HG03108 (cell line): ENCODE measurements at regions not wholly inside any gene's neighbourhood (a gene's known extent, or its start where the extent isn't known, plus 50 kb on each side); places are given as distances from the start of the nearest gene placed in this dataset.
A peak's percentile ranks its signal among the peaks of the same experiment; 100 is the strongest.

Source experiments
- ATAC-seq: cut with Tn5 transposase; IDR thresholded peaks from one replicate; pipeline ENCODE4 v1.9.1; 2021; ENCODE audit warnings: moderate library complexity; ENCODE audit not compliant: unreplicated experiment

DNA sequence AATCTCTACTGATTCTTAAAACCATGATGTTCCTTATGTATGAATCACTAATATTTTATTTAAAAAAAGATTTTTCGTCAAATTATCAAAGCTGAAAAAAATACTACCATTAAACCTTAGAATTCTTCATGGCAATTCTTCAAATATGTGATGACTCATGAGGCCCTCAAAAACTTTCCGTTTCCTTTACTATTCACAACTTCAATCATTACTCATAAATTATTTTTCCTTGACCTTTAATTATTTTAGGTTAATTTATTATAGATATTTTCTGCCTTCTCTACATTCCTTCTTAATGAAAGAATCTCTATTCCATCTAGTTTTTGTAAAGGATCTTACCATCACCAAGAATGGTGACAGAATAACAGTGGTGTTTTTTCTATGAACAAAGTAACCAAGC, 162.1 kb upstream of the SOX5 start:
- ATAC-seq: no peak

DNA sequence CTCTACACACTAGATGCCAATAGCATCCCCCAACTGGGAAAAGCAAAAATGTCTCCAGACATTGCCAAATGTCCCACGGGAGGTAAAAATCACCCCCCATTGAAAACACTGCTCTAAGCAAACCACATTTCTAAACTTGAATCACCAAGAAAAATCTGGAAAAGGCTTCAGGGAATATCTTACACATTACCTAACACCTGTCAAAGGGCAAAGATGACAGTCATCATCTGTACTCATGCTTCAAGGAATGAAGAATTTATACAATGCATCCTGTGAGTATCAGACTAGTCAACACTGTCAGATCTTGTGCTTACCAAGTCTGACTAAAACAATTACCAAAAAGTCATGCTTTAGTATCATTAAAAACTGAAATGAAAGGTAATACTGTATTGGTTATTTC, 161.6 kb upstream of the SOX5 start:
- no peak for ATAC-seq

DNA sequence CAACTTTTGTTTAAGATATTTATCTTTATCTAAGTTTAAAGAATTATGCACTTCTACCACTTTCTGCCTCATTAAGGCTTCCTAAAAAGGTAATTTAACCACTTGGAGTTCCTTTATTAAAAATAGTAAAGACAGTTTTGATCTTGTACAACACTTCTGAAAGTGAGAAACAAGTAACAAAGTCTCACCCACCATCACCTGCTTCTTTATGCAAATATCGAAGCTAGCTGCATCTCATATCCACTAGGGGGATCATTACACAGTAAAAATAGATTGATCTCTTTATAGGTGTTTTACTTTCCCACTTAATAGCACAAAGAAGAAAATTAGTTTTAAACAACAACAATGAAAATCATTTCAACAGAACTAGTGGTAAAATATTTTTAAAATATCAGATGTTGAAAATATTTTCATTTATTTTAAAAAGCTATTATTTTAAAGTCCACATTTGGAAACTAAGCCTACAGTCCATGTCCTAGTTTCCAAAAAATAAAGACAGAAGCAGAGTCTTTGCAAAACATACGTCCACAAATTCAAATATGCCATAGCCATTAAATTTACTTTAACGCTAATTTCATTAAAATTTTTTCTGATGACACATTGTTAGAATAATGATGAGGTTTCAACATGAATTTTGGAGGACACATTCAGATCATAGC, 160.0 kb upstream of the SOX5 start:
- ATAC-seq: peak; percentile 79

DNA sequence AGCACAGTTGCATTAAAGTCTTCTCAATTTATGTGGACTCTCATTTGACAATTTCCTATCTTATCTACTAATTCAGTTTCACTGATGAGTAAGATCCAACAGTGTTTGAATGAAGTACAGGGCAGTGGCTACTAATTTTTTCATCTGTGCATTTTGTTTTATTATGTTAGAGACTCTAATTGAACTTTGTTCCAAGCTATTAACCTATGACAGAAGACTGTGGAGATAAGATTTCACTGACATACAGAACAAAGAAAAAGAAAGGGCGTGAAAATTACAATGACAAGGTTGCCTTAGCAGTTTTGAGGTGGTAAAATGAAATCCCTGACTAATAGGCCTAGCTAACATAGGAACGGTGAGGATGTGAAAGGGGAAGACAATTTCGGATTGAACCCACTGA, 153.2 kb upstream of the SOX5 start:
- no peak for ATAC-seq

DNA sequence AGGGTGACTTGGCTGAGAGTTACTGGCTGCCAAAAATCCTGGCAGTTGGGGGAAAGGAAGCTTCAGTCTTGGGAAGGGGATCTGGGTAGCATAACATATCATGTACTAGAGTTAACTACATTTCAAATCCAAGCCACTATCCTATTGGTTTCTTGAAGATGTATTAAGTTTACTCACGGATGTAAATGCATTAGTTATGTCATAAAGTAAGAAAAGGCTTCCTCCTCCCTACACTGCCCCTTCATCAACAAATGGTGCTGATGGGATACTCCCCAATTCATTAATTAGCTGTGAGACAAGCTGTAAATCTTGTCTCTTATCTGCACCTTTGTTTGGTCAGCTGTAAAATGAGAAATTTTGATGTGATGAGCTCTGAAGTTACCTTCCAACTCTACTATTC, 150.1 kb upstream of the SOX5 start:
- ATAC-seq: no peak

DNA sequence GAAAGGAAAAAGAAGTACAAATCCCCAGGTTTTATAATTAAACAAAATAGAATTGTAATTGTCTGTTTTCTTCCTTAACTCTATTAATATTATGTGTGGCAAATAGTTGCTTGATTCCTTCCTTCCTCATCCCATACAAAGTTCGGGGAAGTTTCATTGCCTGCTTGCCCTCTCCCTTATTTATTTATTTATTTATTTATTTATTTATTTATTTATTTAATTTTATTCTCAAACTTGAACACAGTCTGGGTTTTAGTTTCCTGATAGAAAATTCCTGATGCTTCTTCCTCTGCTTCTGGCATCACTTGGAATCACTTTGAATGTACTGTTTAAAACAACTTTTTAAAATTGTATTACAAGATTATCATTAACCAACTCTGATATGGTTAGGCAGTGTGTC, 145.8 kb upstream of the SOX5 start:
- ATAC-seq: no peak

DNA sequence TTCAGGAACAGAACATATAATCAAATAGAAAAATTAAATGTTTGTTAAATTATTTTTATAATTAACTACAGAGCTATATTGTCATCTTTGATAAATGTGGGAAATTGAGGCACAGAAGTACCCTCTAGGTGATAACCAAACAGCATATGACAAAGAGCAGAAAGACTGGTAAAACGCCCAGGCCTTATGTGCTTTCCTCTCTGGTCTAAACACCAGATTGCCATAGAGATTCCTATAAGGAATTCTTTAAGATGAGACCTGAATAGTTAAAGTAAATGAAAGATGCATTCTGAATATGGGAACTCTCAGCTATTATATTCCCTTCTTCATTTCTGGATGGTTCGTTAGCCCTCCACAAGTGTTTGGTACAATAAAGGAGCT, 140.0 kb upstream of the SOX5 start:
- no peak for ATAC-seq

DNA sequence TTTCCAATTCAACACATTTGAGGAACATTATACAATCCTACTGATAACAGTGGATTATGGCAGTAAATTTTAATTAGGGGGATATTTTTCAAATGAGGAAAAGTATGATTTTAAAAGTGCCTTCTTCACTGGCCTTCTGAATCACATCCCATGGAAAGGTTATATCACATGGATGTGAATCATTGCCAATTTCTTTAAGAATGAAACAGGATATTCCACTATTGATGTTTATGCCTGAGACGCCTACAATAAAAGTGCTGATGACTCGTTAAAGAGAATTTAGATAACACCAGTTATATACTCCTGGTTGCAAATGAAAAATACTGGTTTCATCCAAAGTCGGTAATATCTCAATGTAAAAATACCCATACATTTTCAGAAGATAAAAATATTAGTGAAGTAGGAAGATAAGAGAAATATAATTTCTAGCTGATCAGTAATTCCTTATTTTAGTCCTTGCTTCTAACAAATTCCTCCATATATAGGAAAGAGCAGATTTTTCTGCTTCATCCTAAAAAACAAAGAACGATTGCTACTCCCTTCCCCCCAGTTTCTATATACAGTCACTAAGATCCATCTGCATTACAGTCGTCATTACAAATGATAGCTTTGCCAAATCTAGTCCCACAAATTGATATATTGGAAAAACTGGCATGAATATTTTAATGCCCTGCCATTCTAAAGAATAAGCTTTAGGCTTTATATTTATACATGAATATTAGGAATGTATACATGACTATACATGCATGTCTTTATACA, 139.5 kb upstream of the SOX5 start:
- ATAC-seq: no peak

DNA sequence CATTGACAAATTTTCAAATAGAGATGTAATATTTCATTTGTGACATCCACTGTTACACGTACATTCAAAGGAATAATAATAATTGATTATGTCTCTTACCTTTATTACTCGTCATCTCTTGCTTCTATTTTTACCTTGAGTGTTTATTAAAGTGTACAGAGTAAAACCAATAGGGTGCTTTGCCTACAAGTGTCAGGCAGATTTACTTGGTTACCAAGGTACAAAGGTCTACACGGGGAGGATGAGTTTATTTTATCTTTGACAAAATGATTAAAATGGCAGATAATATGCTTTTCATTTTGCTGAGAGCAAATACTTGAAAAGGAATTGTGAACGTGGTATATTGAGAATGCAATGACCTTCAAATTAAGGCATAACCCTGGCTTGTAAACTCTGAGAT, 137.8 kb upstream of the SOX5 start:
- ATAC-seq: no peak

DNA sequence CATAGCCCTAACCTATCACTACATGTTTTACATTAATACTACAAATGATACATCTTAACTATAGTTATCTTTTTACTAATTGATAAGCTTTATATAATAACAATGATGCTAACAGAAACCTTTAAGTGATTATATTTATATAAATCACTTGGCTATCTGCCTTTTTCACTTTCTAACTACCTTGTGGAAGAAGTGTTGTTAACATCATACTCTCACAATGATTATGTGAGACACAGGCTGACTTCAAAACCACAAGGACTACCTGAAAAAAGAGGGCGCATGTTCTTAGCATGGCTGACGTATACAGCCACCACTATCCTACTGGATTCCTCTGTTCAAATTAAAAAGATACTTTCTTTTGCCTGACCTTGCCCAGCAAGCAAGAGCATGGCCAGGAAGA, 135.3 kb upstream of the SOX5 start:
- no peak for ATAC-seq

DNA sequence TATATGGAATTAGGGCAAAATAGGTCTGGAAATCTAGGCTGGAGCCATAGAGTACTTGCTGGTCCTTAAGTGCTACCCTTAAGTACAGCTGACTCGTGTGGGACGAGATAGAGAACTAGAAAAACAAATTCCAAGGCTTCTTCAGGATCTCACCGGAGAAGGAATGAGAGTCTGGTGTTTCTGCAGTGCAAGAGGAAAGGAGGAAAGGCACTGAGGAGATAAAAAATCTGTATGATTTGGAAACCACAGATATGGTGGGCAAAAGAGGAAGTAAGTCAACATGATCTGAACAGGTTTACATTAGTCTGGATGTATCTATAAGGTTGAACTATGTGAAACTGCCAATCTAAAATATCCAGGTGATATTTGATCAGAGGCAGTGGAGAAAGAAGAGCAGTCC, 134.4 kb upstream of the SOX5 start:
- ATAC-seq: no peak

DNA sequence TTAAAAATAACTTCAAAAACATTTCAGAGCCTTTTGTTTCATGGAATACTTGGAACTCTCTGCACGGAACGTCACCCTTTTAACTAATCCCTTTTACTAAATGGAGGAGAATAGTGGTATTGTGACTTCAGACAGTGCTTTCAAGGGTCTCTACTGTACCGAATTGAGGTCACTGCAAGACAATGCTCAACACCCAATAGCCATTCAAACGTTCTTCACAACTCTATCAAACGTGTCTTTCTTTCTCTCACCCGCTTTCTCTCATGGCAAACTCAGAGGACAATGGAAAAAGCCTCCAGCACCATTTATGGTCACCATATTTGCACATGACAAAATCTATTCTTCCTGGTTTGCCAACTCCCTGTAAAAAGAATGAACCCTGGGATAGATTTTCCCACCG, 132.1 kb upstream of the SOX5 start:
- no peak for ATAC-seq

DNA sequence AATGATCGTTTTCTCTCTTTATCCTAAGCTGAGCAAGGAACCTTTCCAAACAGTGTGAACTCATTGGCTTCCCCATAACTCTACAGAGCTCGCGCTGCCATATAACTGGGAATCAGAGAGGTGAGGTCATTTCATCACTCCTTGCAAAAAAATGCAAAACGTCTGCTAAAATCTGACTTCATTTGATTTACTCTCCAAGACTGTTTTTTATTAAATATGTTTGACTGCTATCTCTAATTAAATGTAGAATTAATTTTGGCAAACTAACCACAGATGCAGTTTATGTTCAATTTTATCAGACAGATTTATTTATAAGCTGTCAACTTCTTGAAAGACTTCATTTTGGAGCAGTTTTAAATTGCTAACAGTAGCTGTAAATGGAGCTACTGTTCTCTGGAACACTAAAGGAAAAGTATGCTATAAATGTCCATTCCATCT, 131.6 kb upstream of the SOX5 start:
- ATAC-seq: no peak

DNA sequence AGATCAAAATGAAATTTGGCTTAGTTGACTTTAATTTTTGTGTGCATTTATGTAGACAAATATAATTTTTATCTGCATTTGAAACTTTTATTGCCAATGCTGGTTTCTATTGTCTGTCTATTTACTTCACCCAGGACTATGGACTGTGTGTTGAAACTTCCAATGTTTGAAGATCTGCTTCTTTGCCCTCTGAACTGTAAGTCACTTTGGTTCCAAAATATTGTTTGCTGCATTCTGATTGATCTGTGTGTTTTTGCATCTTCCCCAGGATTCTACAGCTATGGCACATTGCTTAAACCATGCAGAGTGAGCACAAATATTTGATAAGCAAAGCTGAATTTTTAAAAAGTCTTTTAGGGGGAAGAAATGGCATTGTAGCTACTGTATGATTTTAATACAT, 131.0 kb upstream of the SOX5 start:
- no peak for ATAC-seq

DNA sequence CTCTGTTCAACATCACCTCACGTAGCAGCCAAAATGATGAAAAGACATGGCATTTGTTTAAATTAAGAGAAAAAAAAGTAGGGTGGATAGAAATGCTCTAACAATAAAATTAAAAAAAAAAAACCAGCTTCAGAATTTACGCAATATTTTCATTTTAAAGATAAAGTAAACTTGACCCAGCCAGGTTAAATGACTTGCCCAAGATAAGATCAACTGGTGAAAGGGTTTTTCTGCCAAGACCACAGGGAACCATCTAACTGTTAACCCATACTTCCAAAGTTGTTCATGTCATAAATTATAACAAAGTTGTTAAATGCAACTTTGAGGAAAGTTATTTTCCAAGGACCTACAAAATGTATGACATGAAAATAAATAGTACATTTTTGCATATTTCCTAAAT, 129.6 kb upstream of the SOX5 start:
- ATAC-seq: no peak

DNA sequence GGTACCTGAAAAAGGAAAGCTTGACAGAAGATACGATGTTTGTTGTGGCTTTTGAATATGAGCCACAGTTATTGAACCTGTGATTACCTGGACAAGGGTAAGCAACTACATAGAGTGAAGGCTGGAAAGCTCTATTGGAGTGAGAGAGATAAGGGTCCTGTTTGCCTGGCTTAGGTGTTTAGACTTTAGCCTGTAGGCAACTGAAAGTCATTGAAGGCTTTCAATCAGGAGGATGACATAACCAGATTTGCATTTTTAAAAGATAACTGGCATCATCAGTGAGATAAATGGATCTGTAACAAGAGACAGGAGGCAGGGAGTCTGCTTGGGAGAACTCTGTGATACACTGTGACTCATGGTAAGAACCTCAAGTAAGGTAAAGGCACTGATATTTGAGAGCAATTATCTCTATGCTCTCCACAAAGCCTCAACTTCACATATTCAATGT, 128.9 kb upstream of the SOX5 start:
- no peak for ATAC-seq

DNA sequence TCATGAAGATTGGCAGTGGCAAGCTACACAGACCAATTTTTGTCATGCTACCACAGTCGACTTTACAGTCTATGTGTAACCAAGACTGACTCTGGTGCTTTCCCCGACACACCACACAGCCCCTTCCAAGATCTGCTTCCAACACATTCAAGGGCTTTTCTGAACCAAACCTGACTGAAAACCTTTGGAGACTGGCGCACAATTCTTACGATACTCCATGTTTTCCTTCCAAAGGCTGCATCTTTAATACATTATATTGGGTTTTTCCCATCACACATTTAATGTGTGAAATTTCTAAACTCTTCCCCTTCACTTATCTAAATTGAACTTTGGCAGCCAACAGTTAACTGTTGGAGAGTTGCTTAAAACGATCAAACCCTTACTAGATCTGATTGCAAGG, 127.7 kb upstream of the SOX5 start:
- ATAC-seq: no peak

DNA sequence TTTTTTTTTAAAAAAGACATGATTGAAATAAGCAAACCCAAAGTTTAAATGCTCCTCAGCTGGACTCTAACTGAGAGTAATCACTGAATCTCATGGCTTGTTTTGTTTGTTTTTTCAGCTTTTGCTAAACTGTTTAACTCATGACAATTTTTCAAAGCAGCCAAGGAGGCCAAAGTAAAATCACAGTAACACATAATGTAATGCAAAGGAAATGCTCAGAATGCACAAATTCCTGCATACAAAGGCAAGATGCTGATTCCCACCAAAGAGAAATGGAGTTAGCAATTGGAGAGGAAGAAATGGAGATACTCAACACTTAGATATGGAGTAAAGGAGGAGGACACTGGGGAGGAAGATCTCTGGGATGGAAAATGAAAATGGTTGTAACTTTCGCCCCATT, 126.2 kb upstream of the SOX5 start:
- ATAC-seq: no peak

DNA sequence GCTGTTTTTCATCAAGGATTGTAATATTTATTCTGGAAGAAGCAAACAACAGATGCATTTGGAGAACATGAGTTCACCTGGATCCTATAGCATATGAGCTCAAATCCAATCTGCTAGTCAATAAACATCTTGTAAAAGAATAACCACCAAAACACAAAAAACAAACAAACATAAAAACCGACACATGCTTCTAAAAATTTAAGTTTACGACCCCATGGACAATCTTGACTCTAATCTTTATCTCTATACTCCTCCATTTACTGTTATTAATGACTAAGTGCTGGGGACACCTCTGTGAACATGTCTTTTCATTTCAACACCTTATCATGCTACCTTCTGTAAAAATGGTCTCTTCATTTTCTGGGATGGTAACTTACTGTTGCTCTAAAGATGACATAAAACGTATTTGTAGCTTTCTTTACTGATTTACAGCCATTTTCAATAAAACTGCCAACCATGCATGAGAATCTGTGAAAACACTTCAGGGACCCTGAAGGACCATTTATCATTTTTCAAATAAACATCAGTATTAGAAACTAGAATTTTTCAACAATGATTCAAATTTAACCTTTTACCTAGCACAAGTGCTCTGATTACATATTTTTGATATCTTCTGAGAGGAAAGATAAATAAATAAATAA, 123.8 kb upstream of the SOX5 start:
- no peak for ATAC-seq

DNA sequence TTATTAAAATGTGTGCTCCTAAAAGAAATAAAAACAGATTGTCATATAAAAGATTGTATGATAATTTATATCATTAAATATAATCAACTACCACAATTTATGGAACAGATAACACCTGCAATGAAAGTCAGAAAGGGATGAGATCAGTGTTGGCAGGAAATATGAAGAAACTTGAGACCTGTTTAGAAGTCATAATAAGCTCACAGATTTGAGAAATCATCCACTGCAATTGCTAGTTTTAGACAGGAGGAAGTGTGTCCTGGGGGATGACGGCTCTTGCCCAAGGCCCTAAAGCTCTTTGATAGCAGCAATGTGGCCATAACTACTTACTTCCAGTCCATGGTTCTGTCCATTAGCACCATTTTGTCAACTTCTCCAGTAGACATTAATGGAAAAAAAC, 122.8 kb upstream of the SOX5 start:
- ATAC-seq: no peak

DNA sequence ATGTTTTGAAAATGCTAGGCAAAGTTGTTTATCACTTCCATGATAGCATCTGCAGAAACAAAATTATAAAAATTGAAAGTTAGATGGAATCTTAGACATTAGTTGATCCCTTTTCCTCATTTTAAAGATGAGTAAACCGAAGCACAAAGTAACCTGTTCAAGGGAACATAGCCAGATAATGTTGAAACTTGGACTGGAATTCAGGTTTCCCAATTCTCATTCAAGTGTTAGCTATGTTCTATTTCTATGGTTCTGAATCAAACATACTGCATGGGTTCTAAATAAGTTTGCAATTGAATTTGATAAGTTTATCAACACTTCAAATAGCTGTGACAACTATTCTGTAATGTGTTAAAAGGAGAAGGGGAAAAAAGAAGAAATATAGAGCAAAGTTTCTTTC, 122.4 kb upstream of the SOX5 start:
- ATAC-seq: no peak
